SU-DHL-6 (cell line): ENCODE measurements at regions not wholly inside any gene's neighbourhood (a gene's known extent, or its start where the extent isn't known, plus 50 kb on each side); places are given as distances from the start of the nearest gene placed in this dataset.

Source experiments
- H2AFZ ChIP-seq: fragments of 200-600 bp; sonication (generic); 2 replicates; pipeline ENCODE4 v1.6.1; 2014; ENCODE audit warnings: low read depth, mild to moderate bottlenecking, moderate library complexity, mixed read lengths, antibody characterized with exemption, low read length; ENCODE audit not compliant: severe bottlenecking
- H3F3A ChIP-seq: fragments of 200-600 bp; shearing (Covaris generic); 2 replicates; pipeline ENCODE4 v1.6.0; 2016; ENCODE audit warnings: antibody characterized with exemption, mild to moderate bottlenecking; ENCODE audit not compliant: insufficient read depth
- H3K27ac ChIP-seq: fragments of 200-600 bp; sonication (generic); 2 replicates; pipeline ENCODE4 v1.5.1; 2016; ENCODE audit warnings: low read depth, mild to moderate bottlenecking, low read length, moderate library complexity, mixed read lengths
- H3K27me3 ChIP-seq: fragments of 200-600 bp; sonication (generic), shearing (Covaris generic); 2 replicates; pipeline ENCODE4 v1.6.0; 2014; ENCODE audit warnings: mild to moderate bottlenecking, low read length
- H3K36me3 ChIP-seq: fragments of 200-600 bp; sonication (generic); 2 replicates; pipeline ENCODE4 v1.6.1; 2014; ENCODE audit warnings: mild to moderate bottlenecking, low read length, mixed read lengths
- H3K4me2 ChIP-seq: fragments of 300-600, 200-600 bp; shearing (Covaris generic), sonication (generic); 2 replicates; pipeline ENCODE4 v1.6.0; 2014; ENCODE audit warnings: low read length, low read depth, mild to moderate bottlenecking; ENCODE audit not compliant: poor library complexity, severe bottlenecking
- H3K4me3 ChIP-seq: fragments of 200-600 bp; sonication (generic); 2 replicates; pipeline ENCODE4 v1.5.1; 2014; ENCODE audit warnings: antibody characterized with exemption, low read length, mild to moderate bottlenecking, mixed read lengths; ENCODE audit not compliant: insufficient read depth, poor library complexity, severe bottlenecking
- H3K79me2 ChIP-seq: fragments of 200-600 bp; sonication (generic); 2 replicates; pipeline ENCODE4 v1.6.1; 2014; ENCODE audit warnings: mild to moderate bottlenecking, low read length, moderate library complexity; ENCODE audit not compliant: insufficient read depth
- H3K9ac ChIP-seq: fragments of 200-600 bp; sonication (generic); 2 replicates; pipeline ENCODE4 v1.7.0; 2014; ENCODE audit warnings: mild to moderate bottlenecking, low read length
- H3K9me2 ChIP-seq: fragments of 200-600 bp; sonication (generic); replicated peaks from 2 replicates; pipeline ENCODE4 v1.6.1; 2014; ENCODE audit warnings: low read length; ENCODE audit not compliant: insufficient read depth
- H3K9me3 ChIP-seq: fragments of 200-600 bp; sonication (generic); 2 replicates; pipeline ENCODE4 v1.6.1; 2014; ENCODE audit warnings: low read length, mixed read lengths; ENCODE audit not compliant: insufficient read depth
- H4K20me1 ChIP-seq: fragments of 200-600 bp; sonication (generic); 2 replicates; pipeline ENCODE4 v1.6.1; 2014; ENCODE audit warnings: low read depth, mild to moderate bottlenecking, antibody characterized with exemption, low read length, moderate library complexity, mixed read lengths
- CTCF ChIP-seq: fragments of 200-600 bp; sonication (generic); IDR thresholded peaks from one replicate; pipeline ENCODE4 v1.5.1; 2017; ENCODE audit warnings: antibody characterized with exemption, mild to moderate bottlenecking, low read length, moderate library complexity; ENCODE audit not compliant: insufficient read depth, poor library complexity, severe bottlenecking
- EZH2phosphoT487 ChIP-seq: fragments of 200-600 bp; sonication (generic), shearing (Covaris generic); conservative IDR thresholded peaks from 2 replicates; pipeline ENCODE4 v1.6.1; 2018; ENCODE audit warnings: mild to moderate bottlenecking, antibody characterized with exemption, low read length, moderate library complexity, mixed read lengths

GRCh38 chr2:236752096-236752495 is 182.5 kb downstream of the ACKR3 start:
- no peaks in the 10 kb centered on the region for H4K20me1 ChIP-seq
- H3K9ac ChIP-seq: no peak overlapping the region
- H3K9me2 ChIP-seq: no peaks in the 10 kb centered on the region
- H3F3A ChIP-seq: no peaks in the 10 kb centered on the region
- no peak overlapping the region for H3K27ac ChIP-seq
- H2AFZ ChIP-seq: no peak overlapping the region
- no peaks in the 10 kb centered on the region for H3K27me3 ChIP-seq
- H3K9me3 ChIP-seq: no peaks in the 10 kb centered on the region
- TF ChIP-seq CTCF: no peak
- TF ChIP-seq EZH2phosphoT487: no peak
- no peaks in the 10 kb centered on the region for H3K79me2 ChIP-seq
- H3K4me2 ChIP-seq: no peak overlapping the region
- no peak overlapping the region for H3K4me3 ChIP-seq
- H3K36me3 ChIP-seq: no peaks in the 10 kb centered on the region

GRCh38 chr2:236753606-236754270 is 184.1 kb downstream of the ACKR3 start:
- Histone ChIP-seq H3K27me3 (no peaks in the 10 kb centered on the region), H3K36me3 (no peaks in the 10 kb centered on the region), H3K27ac (no peak overlapping the region), H3K79me2 (no peaks in the 10 kb centered on the region), H3K9ac (no peak overlapping the region), H4K20me1 (no peaks in the 10 kb centered on the region), H2AFZ (no peak overlapping the region), H3K9me3 (no peaks in the 10 kb centered on the region), H3F3A (no peaks in the 10 kb centered on the region), H3K4me3 (no peak overlapping the region), H3K9me2 (no peaks in the 10 kb centered on the region), H3K4me2 (no peak overlapping the region)
- TF ChIP-seq CTCF: no peak
- TF ChIP-seq EZH2phosphoT487: no peak

- Histone ChIP-seq H3K4me2 (no peak overlapping the region), H2AFZ (no peak overlapping the region), H3F3A (no peaks in the 10 kb centered on the region), H3K9ac (no peak overlapping the region), H3K9me2 (no peaks in the 10 kb centered on the region), H3K9me3 (no peaks in the 10 kb centered on the region), H3K36me3 (no peaks in the 10 kb centered on the region), H3K27me3 (no peaks in the 10 kb centered on the region), H3K79me2 (no peaks in the 10 kb centered on the region), H3K4me3 (no peak overlapping the region), H3K27ac (no peak overlapping the region), H4K20me1 (no peaks in the 10 kb centered on the region)
- TF ChIP-seq CTCF: no peak
- no peak for TF ChIP-seq EZH2phosphoT487
These were observed 184.8 kb downstream of the ACKR3 start for GRCh38 chr2:236754271-236754944.
